Ascending aorta (tissue), 2 donors: ENCODE measurements at regions not wholly inside any gene's neighbourhood (a gene's known extent, or its start where the extent isn't known, plus 50 kb on each side); places are given as distances from the start of the nearest gene placed in this dataset.

Experiments
- DNase-seq, 2 donors: peaks; one replicate each; pipeline ENCODE4 v3.0.0-alpha.2; 2019; ENCODE audit warnings: low spot score in 2 of 2
- H3K27ac ChIP-seq, 2 donors: fragments of 200-600 bp; sonication (generic); one replicate each; pipeline ENCODE4 v1.5.1; 2016 to 2017; ENCODE audit warnings: mild to moderate bottlenecking in 1 of 2
- H3K27me3 ChIP-seq: fragments of 200-600 bp; sonication (generic); one replicate; pipeline ENCODE4 v1.5.1; 2017
- H3K36me3 ChIP-seq, 2 donors: fragments of 200-600 bp; sonication (generic); one replicate each; pipeline ENCODE4 v1.5.1; 2016
- H3K4me1 ChIP-seq, 2 donors: fragments of 200-600 bp; sonication (generic); one replicate each; pipeline ENCODE4 v1.5.1; 2016 to 2017; ENCODE audit warnings: mild to moderate bottlenecking in 1 of 2
- H3K4me3 ChIP-seq, 2 donors: fragments of 200-600 bp; sonication (generic); one replicate each; pipeline ENCODE4 v1.5.1; 2016 to 2017; ENCODE audit warnings: mild to moderate bottlenecking in 1 of 2
- H3K9me3 ChIP-seq, 2 donors: fragments of 200-600 bp; sonication (generic); one replicate each; pipeline ENCODE4 v1.5.1; 2016
- CTCF ChIP-seq, 3 experiments: fragments of 200-600 bp in 2 of 3; fragments of 450-650 bp in 1 of 3; sonication (generic) in 2 of 3; IDR thresholded peaks; one replicate each; pipeline ENCODE4 v1.5.1; 2016 to 2019; ENCODE audit warnings: antibody characterized with exemption in 3 of 3, mild to moderate bottlenecking in 1 of 3, moderate library complexity in 1 of 3
- intact Hi-C: fragments of 100-400 bp; cut with DNase I; formaldehyde crosslinking; loops from one replicate; pipeline ENCODE4 v1.15.1; 2023

GRCh38 chr3:117666325-117666724 lies 956.7 kb downstream of the TUSC7 start:
- no peaks in the 10 kb centered on the region for H3K9me3 ChIP-seq
- no peak for DNase-seq
- intact Hi-C loops, result no loop called here
- no peak overlapping the region for H3K4me3 ChIP-seq
- no peaks in the 10 kb centered on the region for H3K36me3 ChIP-seq
- TF ChIP-seq CTCF (IDR thresholded peaks at IDR 0.05), result no peak
- H3K4me1 ChIP-seq, result no peaks in the 10 kb centered on the region
- H3K27me3 ChIP-seq, result no peaks in the 10 kb centered on the region
- no peak overlapping the region for H3K27ac ChIP-seq

GRCh38 chr3:117666812-117667211 lies 957.2 kb downstream of the TUSC7 start:
- Histone ChIP-seq H3K9me3 (no peaks in the 10 kb centered on the region), H3K4me3 (no peak overlapping the region), H3K36me3 (no peaks in the 10 kb centered on the region), H3K27ac (no peak overlapping the region), H3K4me1 (no peaks in the 10 kb centered on the region), H3K27me3 (no peaks in the 10 kb centered on the region)
- no peak for TF ChIP-seq CTCF (IDR thresholded peaks at IDR 0.05)
- intact Hi-C loops, result no loop called here
- DNase-seq, result no peak

- no peak for DNase-seq
- Histone ChIP-seq H3K36me3 (no peaks in the 10 kb centered on the region), H3K27ac (no peak overlapping the region), H3K4me1 (no peaks in the 10 kb centered on the region), H3K9me3 (no peaks in the 10 kb centered on the region), H3K27me3 (no peaks in the 10 kb centered on the region), H3K4me3 (no peak overlapping the region)
- intact Hi-C loops, result no loop called here
- TF ChIP-seq CTCF (IDR thresholded peaks at IDR 0.05), result no peak
Observed at GRCh38 chr3:117669774-117670173, 960.2 kb downstream of the TUSC7 start.

GRCh38 chr3:117671722-117672318 lies 962.2 kb downstream of the TUSC7 start:
- TF ChIP-seq CTCF (IDR thresholded peaks at IDR 0.05), result no peak
- Histone ChIP-seq H3K36me3 (no peaks in the 10 kb centered on the region), H3K4me1 (no peaks in the 10 kb centered on the region), H3K9me3 (no peaks in the 10 kb centered on the region), H3K27ac (no peak overlapping the region), H3K4me3 (no peak overlapping the region), H3K27me3 (no peaks in the 10 kb centered on the region)
- DNase-seq, result no peak
- intact Hi-C loops, result no loop called here

- Histone ChIP-seq H3K9me3 (no peaks in the 10 kb centered on the region), H3K4me3 (no peak overlapping the region), H3K36me3 (no peaks in the 10 kb centered on the region), H3K4me1 (no peaks in the 10 kb centered on the region), H3K27me3 (no peaks in the 10 kb centered on the region), H3K27ac (no peak overlapping the region)
- no peak for TF ChIP-seq CTCF (IDR thresholded peaks at IDR 0.05)
- DNase-seq, result no peak
- intact Hi-C loops, result no loop called here
Observed at GRCh38 chr3:117674321-117674720, 964.7 kb downstream of the TUSC7 start.

- H3K27me3 ChIP-seq, result no peaks in the 10 kb centered on the region
- intact Hi-C loops, result no loop called here
- H3K4me3 ChIP-seq, result no peak overlapping the region
- no peak overlapping the region for H3K27ac ChIP-seq
- DNase-seq, result no peak
- no peaks in the 10 kb centered on the region for H3K4me1 ChIP-seq
- TF ChIP-seq CTCF (IDR thresholded peaks at IDR 0.05), result no peak
- no peaks in the 10 kb centered on the region for H3K36me3 ChIP-seq
- no peaks in the 10 kb centered on the region for H3K9me3 ChIP-seq
Observed at GRCh38 chr3:117681619-117682018, 972.0 kb downstream of the TUSC7 start.
